GM19455 (cell line): ENCODE measurements at regions not wholly inside any gene's neighbourhood (a gene's known extent, or its start where the extent isn't known, plus 50 kb on each side); places are given as distances from the start of the nearest gene placed in this dataset.

Source experiments
- ATAC-seq: cut with Tn5 transposase; IDR thresholded peaks from one replicate; pipeline ENCODE4 v1.9.1; 2021; ENCODE audit not compliant: unreplicated experiment

GRCh38 chr10:43963379-43963778 lies 314.7 kb upstream of the ZNF32 start:
- no peak for ATAC-seq

DNA sequence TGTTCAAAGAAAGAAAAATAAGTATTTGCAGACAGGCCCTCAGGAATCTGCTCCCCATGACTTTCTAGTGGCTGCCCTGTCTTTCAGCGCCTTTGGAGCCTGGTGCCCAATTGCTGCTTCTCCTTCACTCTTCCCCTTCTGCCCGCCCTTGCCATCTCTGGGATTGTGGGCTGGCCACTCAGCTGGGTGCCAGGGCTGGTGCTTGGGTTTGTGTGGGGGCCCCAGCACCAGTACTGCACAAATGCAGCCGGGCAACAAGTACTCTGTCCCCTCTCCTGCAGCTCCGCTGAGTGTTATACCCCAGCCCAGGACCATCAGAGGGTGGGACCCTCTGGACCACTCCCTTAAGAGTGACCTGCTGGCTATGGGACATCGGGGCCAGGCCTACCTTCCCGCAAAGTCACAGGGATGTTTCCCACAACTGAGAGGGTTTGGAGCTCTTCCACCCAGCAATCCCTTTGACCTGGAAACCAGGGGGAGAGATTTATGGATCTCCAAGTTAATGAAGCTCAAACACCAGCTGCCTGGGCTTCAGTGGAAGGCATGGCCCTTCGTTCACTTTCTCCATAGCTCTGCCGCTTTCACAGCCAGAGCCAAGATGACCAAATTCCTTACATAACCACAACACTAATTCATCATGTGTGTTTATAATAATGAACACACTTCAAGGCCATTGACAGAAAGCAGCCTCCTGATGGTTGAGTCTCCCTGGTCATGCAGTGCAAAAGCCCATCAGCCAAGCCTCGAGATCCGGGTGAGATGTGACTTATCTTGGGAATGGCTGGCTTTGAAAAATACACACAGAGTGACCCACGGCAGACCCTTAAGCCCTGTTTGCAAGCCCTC lies 313.9 kb upstream of the ZNF32 start:
- no peak for ATAC-seq

GRCh38 chr10:43961523-43962345 lies 313.1 kb upstream of the ZNF32 start:
- ATAC-seq, result no peak

GRCh38 chr10:43960981-43961380 lies 312.3 kb upstream of the ZNF32 start:
- no peak for ATAC-seq

- ATAC-seq, result no peak
These were observed 311.8 kb upstream of the ZNF32 start for GRCh38 chr10:43960477-43960876.

GRCh38 chr10:43960135-43960415 lies 311.4 kb upstream of the ZNF32 start:
- no peak for ATAC-seq

GRCh38 chr10:43959364-43960134 lies 310.9 kb upstream of the ZNF32 start:
- no peak for ATAC-seq

GRCh38 chr10:43958964-43959363 lies 310.3 kb upstream of the ZNF32 start:
- no peak for ATAC-seq

DNA sequence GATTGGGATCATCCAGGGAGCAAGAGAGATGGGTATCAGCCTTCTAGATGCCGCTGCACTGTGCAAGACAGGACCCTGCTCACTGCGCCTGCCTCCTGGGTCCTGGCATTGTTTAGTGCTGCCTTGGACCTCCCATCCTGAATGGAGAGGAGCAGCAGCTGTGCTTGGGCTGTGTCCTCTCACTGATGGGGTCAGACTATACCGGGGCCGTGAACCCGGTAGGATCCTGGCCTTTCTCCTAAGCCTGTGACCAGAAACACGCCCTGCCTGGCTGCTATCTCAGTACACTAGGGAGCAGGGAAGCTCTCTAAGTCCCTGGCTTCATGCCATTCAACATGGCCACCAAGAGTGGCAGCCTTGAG lies 309.4 kb upstream of the ZNF32 start:
- ATAC-seq, result no peak

DNA sequence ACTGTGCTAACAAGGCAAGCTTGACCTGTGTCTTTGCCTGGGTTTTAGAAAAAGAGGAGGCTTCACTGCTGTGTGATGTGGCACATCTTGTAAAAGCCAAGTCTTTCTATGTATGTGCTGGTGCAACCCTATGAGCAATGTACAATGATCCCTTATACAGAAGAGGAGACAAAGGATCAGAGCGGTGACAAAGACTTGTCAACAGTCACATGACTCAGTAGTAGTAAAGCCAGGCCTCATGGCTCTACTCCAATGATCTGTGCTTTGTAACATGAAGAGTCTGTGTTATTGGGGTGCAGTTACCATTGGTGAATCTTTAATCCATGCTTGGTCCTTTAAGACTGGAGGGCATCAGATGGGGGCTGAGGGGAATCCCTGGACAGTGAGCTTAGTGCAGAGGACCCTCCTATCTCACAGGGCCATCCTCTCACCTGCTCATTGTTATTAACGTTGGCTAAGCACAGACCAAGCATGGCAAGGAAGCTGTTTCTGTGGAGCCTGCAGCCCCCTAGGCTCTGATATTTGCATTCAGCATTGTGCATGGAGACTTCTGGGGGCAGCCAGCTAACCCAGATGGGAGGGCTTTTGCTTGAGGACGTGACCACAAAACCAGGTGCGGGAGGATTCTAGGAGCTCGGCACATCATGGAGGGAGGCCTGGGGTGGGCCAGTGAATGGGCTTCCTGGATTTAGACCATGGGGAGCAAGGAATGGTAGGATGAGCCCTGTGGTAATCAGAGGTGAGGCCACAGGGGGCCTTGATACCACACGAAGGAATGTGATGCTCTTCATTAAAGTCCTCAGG lies 308.8 kb upstream of the ZNF32 start:
- no peak for ATAC-seq

DNA sequence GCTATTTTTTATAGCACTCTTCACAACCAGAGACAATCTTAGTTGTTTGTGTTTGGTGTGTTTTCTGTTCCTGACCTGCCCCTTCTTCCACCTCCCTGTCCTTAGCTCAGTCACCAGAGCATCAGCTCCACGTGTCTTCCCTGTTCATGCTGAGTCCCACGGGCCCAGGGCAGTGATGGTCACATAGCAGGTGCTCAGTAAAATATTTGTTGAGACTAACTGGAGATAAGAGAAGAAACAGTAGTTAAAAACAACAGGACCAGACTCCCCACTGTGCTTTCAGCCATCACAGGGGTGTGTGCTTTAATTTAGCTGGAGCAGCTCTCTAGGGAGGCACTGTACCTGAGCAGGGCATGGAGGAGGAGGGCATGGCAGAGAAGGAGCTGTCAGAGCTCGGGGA lies 307.3 kb upstream of the ZNF32 start:
- ATAC-seq, result no peak

- ATAC-seq, result no peak
These were observed 306.4 kb upstream of the ZNF32 start for GRCh38 chr10:43955002-43955596.

GRCh38 chr10:43953672-43954071 lies 305.0 kb upstream of the ZNF32 start:
- ATAC-seq, result no peak

DNA sequence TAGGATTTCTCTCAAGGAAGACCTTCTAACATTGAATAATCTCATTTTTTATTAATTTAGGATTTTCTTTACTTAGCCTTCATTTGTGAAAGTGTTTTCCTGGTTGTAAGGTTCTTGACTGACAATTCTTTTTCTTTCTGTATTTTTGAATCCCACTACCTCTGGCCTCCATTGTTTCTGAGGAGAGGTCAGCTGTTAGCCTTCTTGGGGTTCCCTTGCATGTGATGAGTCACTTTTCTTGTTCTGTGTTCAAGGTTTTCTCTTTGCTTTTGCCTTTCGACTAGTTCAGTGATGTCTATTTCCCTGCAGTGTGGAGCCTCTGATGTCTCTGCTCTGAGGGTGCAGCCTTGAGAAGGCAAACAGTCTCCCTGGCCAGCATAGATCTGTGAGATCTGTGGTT lies 304.1 kb upstream of the ZNF32 start:
- no peak for ATAC-seq

DNA sequence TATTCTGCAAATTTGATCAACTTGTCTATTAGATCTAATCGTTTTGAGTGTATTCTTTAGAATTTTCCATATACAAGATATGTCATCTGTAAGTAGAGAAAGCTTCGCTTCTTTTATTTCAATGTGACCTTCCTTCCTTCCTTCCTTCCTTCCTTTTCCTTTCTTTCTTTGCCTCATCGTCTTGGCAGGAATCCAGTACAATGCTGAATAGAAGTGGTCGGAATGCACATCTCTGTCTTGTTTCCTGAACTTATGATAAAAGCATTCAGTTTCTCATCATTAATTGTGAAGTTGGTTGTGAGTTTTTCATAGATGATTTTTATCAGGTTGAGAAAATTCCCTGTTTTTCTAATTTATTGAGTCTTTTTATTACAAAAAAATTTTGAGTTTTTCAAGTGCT lies 300.7 kb upstream of the ZNF32 start:
- ATAC-seq, result no peak

GRCh38 chr10:43946445-43946844 lies 297.8 kb upstream of the ZNF32 start:
- no peak for ATAC-seq

DNA sequence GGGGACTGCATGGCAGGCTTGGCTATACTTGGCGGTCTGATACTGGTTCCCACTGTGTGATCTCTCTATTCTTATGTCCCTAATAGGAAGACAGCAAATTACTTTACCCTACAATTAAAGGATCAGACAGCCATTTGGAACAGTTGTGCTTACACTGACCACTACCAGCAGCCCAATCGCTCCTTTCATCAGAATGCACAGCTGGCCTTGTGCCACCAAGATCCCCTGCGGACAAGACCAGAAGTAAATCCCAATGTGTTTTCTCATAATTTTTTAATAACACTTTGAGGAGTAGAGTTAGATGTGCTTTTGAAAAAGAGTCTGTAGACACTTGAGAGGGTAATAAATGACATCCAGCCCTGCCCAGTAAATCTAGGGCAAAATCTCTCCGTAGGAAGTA lies 297.2 kb upstream of the ZNF32 start:
- no peak for ATAC-seq

- ATAC-seq, result no peak
These were observed 296.5 kb upstream of the ZNF32 start for GRCh38 chr10:43945094-43945730.

GRCh38 chr10:43944381-43945093 lies 295.9 kb upstream of the ZNF32 start:
- ATAC-seq, result no peak
